ENCODE measurements at regions not wholly inside any gene's neighbourhood (a gene's known extent, or its start where the extent isn't known, plus 50 kb on each side); places are given as distances from the start of the nearest gene placed in this dataset.
"Not testable (repeated sequence)": the region's sequence is repeated elsewhere in the genome, so short reads cannot be mapped to it uniquely, and the experiment has no call there.

- TF ChIP-seq CTCF (IDR thresholded peaks at IDR 0.05; ENCODE audit: low read depth, low read length): no peak
Observed at GRCh38 chrX:87975365-87975764, 457.8 kb downstream of the KLHL4 start.

GRCh38 chrX:88007873-88008272 lies 490.3 kb downstream of the KLHL4 start:
- in situ Hi-C loops (cut with HindIII; ENCODE audit: low sequenced_read_pairs); H3K4me3 ChIP-seq (ENCODE audit: low read depth, low read length); DNase-seq (ENCODE audit: low read depth, low spot score): not testable (repeated sequence)

More at GRCh38 chrX:87975365-87975764, 457.8 kb downstream of the KLHL4 start:
- no peak for DNase-seq (ENCODE audit: low read depth, low spot score)
- in situ Hi-C loops (cut with HindIII; ENCODE audit: low sequenced_read_pairs): no loop called here
- no peak overlapping the region for H3K4me3 ChIP-seq (ENCODE audit: low read depth, low read length)

DNA sequence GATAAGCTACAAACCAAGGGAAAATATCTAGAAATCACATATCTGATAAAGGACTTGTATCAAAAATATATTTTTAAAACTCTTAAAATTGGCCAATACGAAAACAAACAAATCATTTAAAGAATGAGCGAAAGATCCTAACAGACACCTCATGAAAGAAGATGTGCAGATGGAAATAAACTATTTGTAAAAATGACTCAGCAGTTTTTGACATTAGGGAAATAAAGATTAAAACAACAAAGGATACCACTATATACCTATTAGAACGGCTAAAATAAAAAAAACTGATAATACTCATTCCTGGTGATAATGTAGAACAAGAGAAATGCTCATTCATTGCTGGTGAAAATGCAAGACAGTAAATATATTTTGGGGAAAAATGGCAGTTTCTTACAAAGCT lies 506.4 kb downstream of the KLHL4 start:
- no peak overlapping the region for H3K4me3 ChIP-seq (ENCODE audit: low read depth, low read length)
- no peak for TF ChIP-seq CTCF (IDR thresholded peaks at IDR 0.05; ENCODE audit: low read depth, low read length)
- DNase-seq (ENCODE audit: low read depth, low spot score): no peak
- in situ Hi-C loops (cut with HindIII; ENCODE audit: low sequenced_read_pairs): no loop called here

DNA sequence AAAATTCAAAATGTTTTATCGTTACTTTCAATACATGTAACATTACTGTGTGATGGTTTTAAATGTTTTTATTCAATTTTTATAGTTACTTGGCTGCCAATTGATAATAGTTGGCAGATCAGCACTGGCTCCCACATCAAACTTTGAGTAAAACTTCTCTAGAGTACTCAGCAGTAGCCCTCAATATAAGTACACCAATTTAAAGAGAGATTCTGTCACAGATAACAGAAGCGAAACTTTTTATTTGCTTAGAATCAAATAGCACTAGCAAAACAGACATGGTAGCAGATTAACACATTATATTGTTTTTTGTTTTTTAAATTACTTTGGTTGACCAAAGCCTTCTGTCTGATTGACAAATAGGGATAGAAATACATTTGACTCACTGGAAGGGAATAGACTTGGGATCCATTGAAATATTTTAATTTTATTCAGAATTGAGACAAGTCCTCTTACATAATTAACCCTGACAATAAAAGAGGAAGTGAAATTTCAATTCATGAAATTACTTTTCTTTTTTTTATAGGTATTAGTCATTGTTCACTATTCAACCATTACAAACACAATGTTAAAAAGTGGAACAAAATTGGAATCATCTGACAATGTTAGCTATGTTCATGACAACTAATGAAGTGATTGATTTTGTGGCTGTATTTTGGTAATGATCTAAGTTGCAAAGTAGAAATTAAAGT lies 554.9 kb downstream of the KLHL4 start:
- no peak for DNase-seq (ENCODE audit: low read depth, low spot score)
- TF ChIP-seq CTCF (IDR thresholded peaks at IDR 0.05; ENCODE audit: low read depth, low read length): no peak
- H3K4me3 ChIP-seq (ENCODE audit: low read depth, low read length): no peak overlapping the region
- in situ Hi-C loops (cut with HindIII; ENCODE audit: low sequenced_read_pairs): no loop called here

DNA sequence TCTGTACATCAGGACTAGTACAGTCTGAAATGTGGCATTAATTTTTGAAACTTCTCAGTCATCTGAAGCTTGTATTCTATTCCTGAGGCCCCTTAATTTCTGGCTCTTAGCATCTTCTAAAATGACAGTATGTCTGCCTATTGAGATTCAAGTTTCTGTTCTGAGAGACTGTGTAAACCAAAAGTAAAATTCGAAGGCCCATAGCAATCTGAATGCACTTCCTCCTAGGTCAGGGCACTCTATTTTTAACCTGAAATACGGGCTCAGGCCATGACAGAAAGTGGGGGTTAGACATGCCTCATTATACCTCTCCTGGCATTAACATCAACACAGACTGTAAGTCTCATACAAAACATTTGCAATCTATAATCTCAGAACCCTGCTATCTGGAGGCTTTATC lies 584.4 kb downstream of the KLHL4 start:
- H3K4me3 ChIP-seq (ENCODE audit: low read depth, low read length): no peak overlapping the region
- no peak for TF ChIP-seq CTCF (IDR thresholded peaks at IDR 0.05; ENCODE audit: low read depth, low read length)
- DNase-seq (ENCODE audit: low read depth, low spot score): no peak
- in situ Hi-C loops (cut with HindIII; ENCODE audit: low sequenced_read_pairs): no loop called here

- in situ Hi-C loops (cut with HindIII; ENCODE audit: low sequenced_read_pairs): no loop called here
- no peak overlapping the region for H3K4me3 ChIP-seq (ENCODE audit: low read depth, low read length)
- no peak for DNase-seq (ENCODE audit: low read depth, low spot score)
- TF ChIP-seq CTCF (IDR thresholded peaks at IDR 0.05; ENCODE audit: low read depth, low read length): no peak
Observed at GRCh38 chrX:88135735-88136134, 611.3 kb upstream of the CPXCR1 start.

- DNase-seq (ENCODE audit: low read depth, low spot score): no peak
- H3K4me3 ChIP-seq (ENCODE audit: low read depth, low read length): no peak overlapping the region
- no peak for TF ChIP-seq CTCF (IDR thresholded peaks at IDR 0.05; ENCODE audit: low read depth, low read length)
- in situ Hi-C loops (cut with HindIII; ENCODE audit: low sequenced_read_pairs): no loop called here
Observed at GRCh38 chrX:88136328-88136727, 610.7 kb upstream of the CPXCR1 start.

Measured in astrocyte of the spinal cord (primary cell).